GM12878 (cell line): ENCODE measurements at regions not wholly inside any gene's neighbourhood (a gene's known extent, or its start where the extent isn't known, plus 50 kb on each side); places are given as distances from the start of the nearest gene placed in this dataset.

ENCODE experiments used
- BHLHE40 ChIP-seq, 2 experiments: fragments of 450-650 bp in 1 of 2; IDR thresholded peaks; 2 replicates each; pipeline ENCODE4 v1.6.1; 2011 to 2017; ENCODE audit warnings: low read depth in 2 of 2, borderline replicate concordance in 1 of 2, improper control_type of control experiment in 1 of 2, low read length in 1 of 2, mild to moderate bottlenecking in 1 of 2
- CREM ChIP-seq: IDR thresholded peaks from 2 replicates; pipeline ENCODE4 v1.6.1; 2014; ENCODE audit warnings: antibody characterized with exemption, low read depth
- EP300 ChIP-seq, 2 experiments: fragments of 150-350 bp in 1 of 2; IDR thresholded peaks; 2 replicates each; pipeline ENCODE4 v1.6.1; 2011 to 2012; ENCODE audit warnings: low read depth in 2 of 2, low read length in 2 of 2, borderline replicate concordance in 1 of 2, improper control_type of control experiment in 1 of 2, inconsistent platforms in 1 of 2; ENCODE audit not compliant: control insufficient read depth in 1 of 2
- ETV6 ChIP-seq, 2 experiments: fragments of 450-650 bp in 1 of 2; IDR thresholded peaks in 1 of 2; conservative IDR thresholded peaks in 1 of 2; 2 replicates each; pipeline ENCODE4 v1.6.1; 2014; ENCODE audit warnings: antibody characterized with exemption in 1 of 2, borderline replicate concordance in 1 of 2, low read depth in 1 of 2, mild to moderate bottlenecking in 1 of 2, moderate library complexity in 1 of 2
- FOS ChIP-seq: IDR thresholded peaks from 3 replicates; pipeline ENCODE4 v1.6.1; 2011; ENCODE audit warnings: borderline replicate concordance; ENCODE audit not compliant: insufficient read length; ENCODE audit errors: extremely low read depth
- POLR2A ChIP-seq: IDR thresholded peaks from 2 replicates; pipeline ENCODE4 v1.6.1; 2011; ENCODE audit warnings: low read depth, mild to moderate bottlenecking, low read length
- RCOR1 ChIP-seq: conservative IDR thresholded peaks from 2 replicates; pipeline ENCODE4 v1.6.1; 2012; ENCODE audit warnings: low read depth, low read length, improper control_type of control experiment
- SMAD1 ChIP-seq: fragments of 450-650 bp; IDR thresholded peaks from 2 replicates; pipeline ENCODE4 v1.6.1; 2018; ENCODE audit warnings: mild to moderate bottlenecking, low read depth; ENCODE audit not compliant: partially characterized antibody
- SP1 ChIP-seq: IDR thresholded peaks from one replicate; pipeline ENCODE4 v1.6.1; 2011; ENCODE audit warnings: low read depth, low read length
- ZNF24 ChIP-seq: fragments of 450-650 bp; IDR thresholded peaks from 2 replicates; pipeline ENCODE4 v1.6.1; 2017; ENCODE audit warnings: antibody characterized with exemption, mild to moderate bottlenecking
- TF ChIP-seq, protein P1 (sequence below), 3 experiments: IDR thresholded peaks in 2 of 3; conservative IDR thresholded peaks in 1 of 3; 2 replicates each; pipeline ENCODE4 v1.5.1; 2011; ENCODE audit warnings: low read depth in 3 of 3, low read length in 3 of 3, mild to moderate bottlenecking in 3 of 3, control low read depth in 2 of 3, moderate library complexity in 2 of 3, inconsistent platforms in 1 of 3, mixed read lengths in 1 of 3; ENCODE audit not compliant: control insufficient read depth in 2 of 3, insufficient read depth in 1 of 3; ENCODE audit errors: extremely low read depth in 1 of 3

DNA sequence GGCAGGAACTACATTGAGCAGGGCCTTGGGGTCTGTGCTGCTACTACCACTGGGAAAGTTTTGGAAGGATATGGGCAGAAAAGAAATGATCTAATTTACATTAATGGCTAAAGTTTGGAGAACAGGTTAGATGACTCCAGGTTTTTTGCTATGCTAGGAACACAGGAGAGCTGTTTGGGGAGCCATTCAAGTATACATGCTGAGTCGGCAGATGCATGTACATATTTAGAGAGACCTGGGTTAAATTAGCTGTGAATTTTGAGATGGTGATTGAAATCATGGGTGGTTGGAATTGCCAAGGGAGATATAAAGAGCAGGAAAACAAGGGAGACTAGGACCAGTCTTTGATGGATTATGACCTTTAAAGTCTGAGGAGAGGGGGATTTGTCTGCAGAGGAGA, 113.1 kb upstream of the BACH2 start:
- TF ChIP-seq ZNF24: no peak
- TF ChIP-seq BHLHE40 (IDR thresholded peaks at IDR 0.05; ENCODE audit: borderline replicate concordance in 1 of 2, low read depth in 2 of 2, low read length in 1 of 2): no peak
- no peak for TF ChIP-seq POLR2A
- TF ChIP-seq CREM: no peak
- TF ChIP-seq RCOR1: no peak
- TF ChIP-seq, protein P1, sequence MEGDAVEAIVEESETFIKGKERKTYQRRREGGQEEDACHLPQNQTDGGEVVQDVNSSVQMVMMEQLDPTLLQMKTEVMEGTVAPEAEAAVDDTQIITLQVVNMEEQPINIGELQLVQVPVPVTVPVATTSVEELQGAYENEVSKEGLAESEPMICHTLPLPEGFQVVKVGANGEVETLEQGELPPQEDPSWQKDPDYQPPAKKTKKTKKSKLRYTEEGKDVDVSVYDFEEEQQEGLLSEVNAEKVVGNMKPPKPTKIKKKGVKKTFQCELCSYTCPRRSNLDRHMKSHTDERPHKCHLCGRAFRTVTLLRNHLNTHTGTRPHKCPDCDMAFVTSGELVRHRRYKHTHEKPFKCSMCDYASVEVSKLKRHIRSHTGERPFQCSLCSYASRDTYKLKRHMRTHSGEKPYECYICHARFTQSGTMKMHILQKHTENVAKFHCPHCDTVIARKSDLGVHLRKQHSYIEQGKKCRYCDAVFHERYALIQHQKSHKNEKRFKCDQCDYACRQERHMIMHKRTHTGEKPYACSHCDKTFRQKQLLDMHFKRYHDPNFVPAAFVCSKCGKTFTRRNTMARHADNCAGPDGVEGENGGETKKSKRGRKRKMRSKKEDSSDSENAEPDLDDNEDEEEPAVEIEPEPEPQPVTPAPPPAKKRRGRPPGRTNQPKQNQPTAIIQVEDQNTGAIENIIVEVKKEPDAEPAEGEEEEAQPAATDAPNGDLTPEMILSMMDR (IDR thresholded peaks at IDR 0.05 in 2 of 3, conservative IDR thresholded peaks at IDR 0.05 in 1 of 3; ENCODE audit: control insufficient read depth in 2 of 3, extremely low read depth in 1 of 3, insufficient read depth in 1 of 3, low read depth in 3 of 3, low read length in 3 of 3): no peak
- no peak for TF ChIP-seq EP300 (IDR thresholded peaks at IDR 0.05; ENCODE audit: borderline replicate concordance in 1 of 2, control insufficient read depth in 1 of 2, low read depth in 2 of 2, low read length in 2 of 2)
- no peak for TF ChIP-seq SP1
- TF ChIP-seq ETV6 (conservative IDR thresholded peaks at IDR 0.05 in 1 of 2, IDR thresholded peaks at IDR 0.05 in 1 of 2; ENCODE audit: borderline replicate concordance in 1 of 2, low read depth in 1 of 2): no peak
- TF ChIP-seq SMAD1: no peak
- TF ChIP-seq FOS: no peak
